ENCODE measurements at regions not wholly inside any gene's neighbourhood (a gene's known extent, or its start where the extent isn't known, plus 50 kb on each side); places are given as distances from the start of the nearest gene placed in this dataset.

- DNase-seq = no peak
Measured at GRCh38 chr15:96390986-96391385, 60.5 kb downstream of the NR2F2 start.

GRCh38 chr15:96392380-96393208 is 62.1 kb downstream of the NR2F2 start:
- DNase-seq = no peak

GRCh38 chr15:96393209-96393513 is 62.7 kb downstream of the NR2F2 start:
- no peak for DNase-seq

- no peak for DNase-seq
Measured at GRCh38 chr15:96395687-96396086, 65.2 kb downstream of the NR2F2 start.

- no peak for DNase-seq
Measured at GRCh38 chr15:96398776-96399175, 68.3 kb downstream of the NR2F2 start.

- DNase-seq = no peak
Measured at GRCh38 chr15:96402403-96402802, 71.9 kb downstream of the NR2F2 start.

- no peak for DNase-seq
Measured at GRCh38 chr15:96403071-96403470, 72.6 kb downstream of the NR2F2 start.

GRCh38 chr15:96403932-96404331 is 73.4 kb downstream of the NR2F2 start:
- no peak for DNase-seq

- no peak for DNase-seq
Measured at GRCh38 chr15:96404560-96404959, 74.1 kb downstream of the NR2F2 start.

GRCh38 chr15:96406291-96406690 is 75.8 kb downstream of the NR2F2 start:
- DNase-seq = no peak

- DNase-seq = no peak
Measured at GRCh38 chr15:96406701-96407100, 76.2 kb downstream of the NR2F2 start.

GRCh38 chr15:96407482-96407881 is 77.0 kb downstream of the NR2F2 start:
- no peak for DNase-seq

- DNase-seq = no peak
Measured at GRCh38 chr15:96408591-96409183, 78.2 kb downstream of the NR2F2 start.

GRCh38 chr15:96409215-96410138 is 79.0 kb downstream of the NR2F2 start:
- DNase-seq = no peak

GRCh38 chr15:96410175-96411055 is 79.9 kb downstream of the NR2F2 start:
- DNase-seq = no peak

GRCh38 chr15:96411056-96412031 is 80.8 kb downstream of the NR2F2 start:
- DNase-seq = no peak

GRCh38 chr15:96412045-96412905 is 81.8 kb downstream of the NR2F2 start:
- no peak for DNase-seq

- no peak for DNase-seq
Measured at GRCh38 chr15:96412906-96413231, 82.4 kb downstream of the NR2F2 start.

GRCh38 chr15:96413657-96414056 is 83.2 kb downstream of the NR2F2 start:
- DNase-seq = no peak

GRCh38 chr15:96414875-96415274 is 84.4 kb downstream of the NR2F2 start:
- no peak for DNase-seq

Measured in skin of body (tissue), 1 donor.